Heart right ventricle (tissue), 16 donors: ENCODE measurements at regions not wholly inside any gene's neighbourhood (a gene's known extent, or its start where the extent isn't known, plus 50 kb on each side); places are given as distances from the start of the nearest gene placed in this dataset.

Source experiments
- ATAC-seq, 8 donors: fragments of 200-7000 bp; cut with Tn5 transposase; one replicate each; pipeline ENCODE4 v1.9.1; 2020; ENCODE audit warnings: mild to moderate bottlenecking in 8 of 8, moderate library complexity in 8 of 8, moderate number of reproducible peaks in 1 of 8
- DNase-seq, 2 donors: peaks; one replicate each; pipeline ENCODE4 v3.0.0-alpha.2; 2020
- H3K27ac ChIP-seq, 10 donors: fragments of 200-600 bp; sonication (generic) in 2 of 10; one replicate each; pipeline versions ENCODE4 v1.5.0 to v1.8.0; 2020 to 2022; ENCODE audit warnings: mild to moderate bottlenecking in 3 of 10
- H3K27me3 ChIP-seq, 7 donors: fragments of 200-600 bp; one replicate each; pipeline ENCODE4 v1.8.0; 2021 to 2022; ENCODE audit warnings: mild to moderate bottlenecking in 2 of 7
- H3K36me3 ChIP-seq, 9 donors: fragments of 200-600 bp; sonication (generic) in 1 of 9; one replicate each; pipeline versions ENCODE4 v1.5.0 to v1.8.0; 2020 to 2022; ENCODE audit warnings: mild to moderate bottlenecking in 2 of 9
- H3K4me1 ChIP-seq, 9 donors: fragments of 200-600 bp; sonication (generic) in 1 of 9; one replicate each; pipeline versions ENCODE4 v1.5.0 to v1.8.0; 2020 to 2022; ENCODE audit warnings: mild to moderate bottlenecking in 4 of 9
- H3K4me3 ChIP-seq, 10 donors: fragments of 200-600 bp; sonication (generic) in 2 of 10; one replicate each; pipeline versions ENCODE4 v1.5.0 to v1.8.0; 2020 to 2022; ENCODE audit warnings: mild to moderate bottlenecking in 7 of 10, moderate library complexity in 2 of 10
- H3K9me3 ChIP-seq, 11 donors: fragments of 200-600 bp in 10 of 11; sonication (generic) in 2 of 11; one replicate each; pipeline versions ENCODE4 v1.5.0 to v1.8.0; 2013 to 2022; ENCODE audit warnings: mild to moderate bottlenecking in 2 of 11, control low read depth in 1 of 11, moderate library complexity in 1 of 11
- WGBS, 2 donors: extraction: QIAGEN DNeasy Blood & Tissue Kit; methylation state at CpG; one replicate each; pipeline ENCODE4 v1.1.7; 2013; ENCODE audit warnings: inconsistent platforms in 1 of 2; 5-methylcytosine and 5-hydroxymethylcytosine counted together
- intact Hi-C, 10 donors: fragments of 100-400 bp; cut with DNase I; formaldehyde crosslinking; loops; one replicate each; pipeline versions ENCODE4 v1.11.1 to v1.14.2; 2022
- TF ChIP-seq, protein P1 (sequence below), 9 donors: fragments of 200-600 bp; sonication (generic) in 2 of 9; IDR thresholded peaks; one replicate each; pipeline versions ENCODE4 v1.5.0 to v1.8.0; 2021 to 2022; ENCODE audit warnings: antibody characterized with exemption in 9 of 9, mild to moderate bottlenecking in 5 of 9, moderate library complexity in 1 of 9
- donor health status: Arrhythmogenic right ventricular cardiomyopathy.
- donor health status: ischemic (EF 13 %, LVEDD 7.1; RV severe dilation, severe dysfunction).
- donor health status: healthy with polysubstance abuse.
- donor health status: DM: no; HTN: yes; CAD: no.
- donor health status: DM: no; HTN: no; CAD: no.
- donor health status: ischemic (EF 25% LVEDD 6.9; RV normal size, moderate dysfunction).
- donor health status: ischemic (EF 25% LVEDD 5.7; RV mildly dilated, moderate dysfunction).
- donor health status: healthy.
- donor health status: DM: yes; HTN: yes; CAD: no.
- donor health status: Ischemic cardiomyopathy.
- donor health status: ischemic (EF 35%, LVEDD 5.7; RV mildly dilated, moderate dysfunction).
- donor health status: nonischemic (EF 11% LVEDD 7.7; RV severe dilation, severe dysfunction).
- donor health status: DM: yes; HTN: yes; CAD: no.
- donor health status: PGD.
- donor health status: ischemic (EF 29% LVEDD 5.4; RV normal size, mild dysfunction).
- donor health status: nonischemic (EF 23%, LVEDD 6.1; RV moderate dilation, normal function).

DNA sequence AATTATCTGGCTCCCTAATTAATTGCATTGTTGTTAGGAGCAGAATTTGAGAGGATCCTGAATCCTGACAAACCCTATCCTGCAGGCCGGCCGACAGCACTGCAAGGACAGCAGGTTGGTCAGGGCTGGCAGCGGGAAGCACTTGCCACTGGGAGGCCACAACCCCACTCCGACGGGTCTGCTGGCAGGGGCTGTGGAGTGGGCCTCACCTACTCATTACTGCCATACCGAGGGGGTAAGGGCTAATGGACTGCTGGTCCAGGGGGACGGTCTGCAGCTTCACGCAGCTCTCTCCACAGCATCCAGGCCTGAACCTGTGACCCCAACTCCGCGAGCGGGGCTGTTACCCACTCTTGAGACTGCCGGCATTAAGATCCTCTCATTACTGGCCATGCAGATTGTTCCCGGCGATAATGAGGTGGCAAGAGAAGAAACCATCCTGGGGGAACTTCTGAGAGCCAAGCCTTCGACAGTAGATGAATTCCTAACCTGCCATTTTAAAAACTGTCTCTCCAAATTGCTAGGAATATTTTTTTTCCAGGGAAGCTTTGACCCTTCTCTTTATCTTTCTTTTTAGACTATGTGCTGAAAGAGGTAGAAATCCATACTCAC lies 501.3 kb downstream of the OMA1 start:
- H3K27ac ChIP-seq, result no peak overlapping the region
- no peaks in the 10 kb centered on the region for H3K27me3 ChIP-seq
- WGBS, 2 donors, result 80 to 86% methylated on average over 15 of the region's 15 CpGs
- H3K4me1 ChIP-seq, result no peaks in the 10 kb centered on the region
- intact Hi-C loops, result loop anchor here (5.0 to 10.0 kb wide), 4 partner anchors 620 to 1220 kb away; partner anchors contain the start of gene DAB1 (in 4 of the 10)
- no peaks in the 10 kb centered on the region for H3K36me3 ChIP-seq
- H3K4me3 ChIP-seq, result no peak overlapping the region
- no peak for ATAC-seq
- DNase-seq, result no peak
- no peaks in the 10 kb centered on the region for H3K9me3 ChIP-seq
- TF ChIP-seq, protein P1, sequence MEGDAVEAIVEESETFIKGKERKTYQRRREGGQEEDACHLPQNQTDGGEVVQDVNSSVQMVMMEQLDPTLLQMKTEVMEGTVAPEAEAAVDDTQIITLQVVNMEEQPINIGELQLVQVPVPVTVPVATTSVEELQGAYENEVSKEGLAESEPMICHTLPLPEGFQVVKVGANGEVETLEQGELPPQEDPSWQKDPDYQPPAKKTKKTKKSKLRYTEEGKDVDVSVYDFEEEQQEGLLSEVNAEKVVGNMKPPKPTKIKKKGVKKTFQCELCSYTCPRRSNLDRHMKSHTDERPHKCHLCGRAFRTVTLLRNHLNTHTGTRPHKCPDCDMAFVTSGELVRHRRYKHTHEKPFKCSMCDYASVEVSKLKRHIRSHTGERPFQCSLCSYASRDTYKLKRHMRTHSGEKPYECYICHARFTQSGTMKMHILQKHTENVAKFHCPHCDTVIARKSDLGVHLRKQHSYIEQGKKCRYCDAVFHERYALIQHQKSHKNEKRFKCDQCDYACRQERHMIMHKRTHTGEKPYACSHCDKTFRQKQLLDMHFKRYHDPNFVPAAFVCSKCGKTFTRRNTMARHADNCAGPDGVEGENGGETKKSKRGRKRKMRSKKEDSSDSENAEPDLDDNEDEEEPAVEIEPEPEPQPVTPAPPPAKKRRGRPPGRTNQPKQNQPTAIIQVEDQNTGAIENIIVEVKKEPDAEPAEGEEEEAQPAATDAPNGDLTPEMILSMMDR (IDR thresholded peaks at IDR 0.05), result no peak

DNA sequence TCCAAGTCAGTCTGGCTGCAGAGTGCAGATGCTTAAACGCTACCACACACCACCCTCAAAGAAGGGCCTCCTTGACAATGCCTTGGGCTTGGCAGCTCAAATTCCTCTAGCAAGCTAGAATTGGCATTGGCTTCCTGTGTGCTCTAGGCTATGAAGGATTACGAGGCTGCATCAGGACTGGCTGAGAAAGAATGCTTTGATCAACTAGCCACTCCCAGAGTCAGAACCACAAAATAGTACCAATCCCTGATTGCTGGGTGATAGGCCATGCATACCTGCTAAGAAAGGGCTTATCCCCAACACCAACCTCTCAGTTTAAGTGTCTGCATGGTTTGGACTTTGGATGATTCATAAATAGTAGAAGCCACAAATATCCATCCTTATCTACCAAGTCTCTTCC lies 504.9 kb downstream of the OMA1 start:
- no peak for ATAC-seq
- Histone ChIP-seq H3K4me1 (no peaks in the 10 kb centered on the region), H3K9me3 (no peaks in the 10 kb centered on the region), H3K27ac (no peak overlapping the region), H3K4me3 (no peak overlapping the region), H3K36me3 (no peaks in the 10 kb centered on the region), H3K27me3 (peaks cover 0 to 7% (median 0%) of the 10 kb centered on the region in 7 donors)
- 79 to 86% methylated on average over 2 of the region's 2 CpGs for WGBS, 2 donors
- TF ChIP-seq, protein P1 (IDR thresholded peaks at IDR 0.05), result no peak
- intact Hi-C loops, result loop anchor here in 7 of 10 donors (10.0 kb wide), 3 partner anchors 617 to 1217 kb away; partner anchors contain the start of gene DAB1 (in 4 of the 7)
- DNase-seq, result no peak

DNA sequence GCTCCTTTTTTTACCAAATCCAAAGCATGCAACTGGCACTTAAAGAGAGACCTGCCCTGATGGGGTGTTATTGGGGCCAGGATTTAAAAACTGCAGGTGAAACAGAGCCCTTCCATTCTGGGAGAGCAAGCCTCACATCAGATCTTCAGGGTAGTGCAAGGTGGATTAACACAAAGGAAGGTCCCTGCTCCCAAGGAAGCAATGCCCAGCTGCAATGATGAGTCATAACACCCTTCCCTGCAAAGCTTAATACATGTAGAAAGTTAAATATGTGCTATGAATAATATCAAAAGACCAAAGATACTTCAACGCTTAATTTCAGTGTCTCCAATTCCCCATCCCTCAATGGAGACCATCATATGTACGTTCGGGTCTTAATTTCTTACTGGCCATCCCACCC lies 508.0 kb downstream of the OMA1 start:
- Histone ChIP-seq H3K4me1 (no peaks in the 10 kb centered on the region), H3K4me3 (no peak overlapping the region), H3K27ac (no peak overlapping the region), H3K9me3 (no peaks in the 10 kb centered on the region), H3K36me3 (no peaks in the 10 kb centered on the region), H3K27me3 (peaks cover 0 to 14% (median 4%) of the 10 kb centered on the region in 7 donors)
- no peak for ATAC-seq
- no peak for DNase-seq
- WGBS, 2 donors, result 95 to 97% methylated on average over 3 of the region's 3 CpGs
- intact Hi-C loops, result no loop called here
- TF ChIP-seq, protein P1 (IDR thresholded peaks at IDR 0.05), result no peak

DNA sequence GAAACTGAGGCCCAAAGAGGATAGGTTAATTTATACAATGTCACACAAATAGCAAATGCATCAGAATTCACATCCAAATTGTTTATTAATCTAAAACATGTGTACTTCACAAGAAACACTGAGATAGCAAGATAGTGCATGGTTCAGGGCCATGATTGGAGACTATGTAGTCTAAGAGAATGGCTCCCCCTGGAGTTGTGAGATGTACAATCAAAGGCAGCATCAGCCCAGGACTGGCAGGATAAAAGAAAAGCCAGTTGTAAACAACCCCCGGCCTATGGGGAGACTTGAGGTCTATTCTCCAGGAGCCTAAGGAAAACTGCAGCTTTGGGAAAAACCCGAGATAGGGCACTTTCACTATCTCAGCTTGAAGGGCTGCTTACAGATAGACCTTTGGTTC lies 511.0 kb downstream of the OMA1 start:
- Histone ChIP-seq H3K27me3 (peaks cover 0 to 18% (median 10%) of the 10 kb centered on the region in 7 donors), H3K4me3 (no peak overlapping the region), H3K4me1 (no peaks in the 10 kb centered on the region), H3K27ac (no peak overlapping the region), H3K36me3 (no peaks in the 10 kb centered on the region), H3K9me3 (no peaks in the 10 kb centered on the region)
- no peak for ATAC-seq
- WGBS, 2 donors, result 58 to 73% methylated on average over 2 of the region's 2 CpGs
- TF ChIP-seq, protein P1 (IDR thresholded peaks at IDR 0.05), result no peak
- DNase-seq, result no peak
- intact Hi-C loops, result no loop called here
